IMR-90 (cell line): ENCODE measurements at regions not wholly inside any gene's neighbourhood (a gene's known extent, or its start where the extent isn't known, plus 50 kb on each side); places are given as distances from the start of the nearest gene placed in this dataset.

Source experiments
- ATAC-seq: fragments of 200-7000 bp; cut with Tn5 transposase; 2 replicates; pipeline ENCODE4 v1.9.1; 2020; ENCODE audit warnings: low read depth, mild to moderate bottlenecking, moderate library complexity
- BruUV-seq: library from RNA; stranded (reverse); fragments of 400-500 nt; replicated peaks from 2 replicates; lab custom pipeline; 2021; lab: Mats Ljungman, UMichigan
- CTCF ChIA-PET: fragments of 300-600 bp; formaldehyde crosslinking; extraction: SDS; loops from one replicate; lab custom pipeline; 2021; ENCODE audit warnings: antibody characterized with exemption; lab: Yijun Ruan, JAX
- POLR2A ChIA-PET: fragments of 300-600 bp; sonication (Branson Sonifier 250); formaldehyde crosslinking; loops from one replicate; lab custom pipeline; 2022; ENCODE audit warnings: antibody characterized with exemption; ENCODE audit not compliant: unreplicated experiment; lab: Charles Lee
- DNase-seq: peaks from one replicate; pipeline ENCODE4 v3.0.0; 2013
- H2AFZ ChIP-seq: replicated peaks from 2 replicates; pipeline ENCODE3; 2013; ENCODE audit warnings: low read length, mild to moderate bottlenecking; ENCODE audit not compliant: poor library complexity
- H2AK5ac ChIP-seq: 2 replicates; pipeline ENCODE4 v1.6.1; 2013; ENCODE audit warnings: low read depth, low read length, inconsistent platforms
- H2AK9ac ChIP-seq: replicated peaks from 2 replicates; pipeline ENCODE3; 2013; ENCODE audit warnings: mild to moderate bottlenecking, low read depth, low read length, moderate library complexity; ENCODE audit not compliant: poor library complexity
- H2BK120ac ChIP-seq: 2 replicates; pipeline ENCODE4 v1.6.1; 2013; ENCODE audit warnings: low read depth, low read length, inconsistent platforms
- H2BK15ac ChIP-seq: 3 replicates; pipeline ENCODE4 v1.6.1; 2013; ENCODE audit warnings: low read depth, low read length, inconsistent platforms
- H2BK20ac ChIP-seq: 2 replicates; pipeline ENCODE4 v1.6.1; 2013; ENCODE audit warnings: low read depth, mild to moderate bottlenecking, inconsistent platforms, low read length, moderate library complexity
- H2BK5ac ChIP-seq: 2 replicates; pipeline ENCODE4 v1.6.1; 2013; ENCODE audit warnings: mild to moderate bottlenecking, low read depth, low read length, inconsistent platforms; ENCODE audit not compliant: poor library complexity, severe bottlenecking
- H3K14ac ChIP-seq: replicated peaks from 2 replicates; pipeline ENCODE4 v1.6.1; 2013; ENCODE audit warnings: low read depth, low read length, inconsistent platforms
- H3K18ac ChIP-seq: 2 replicates; pipeline ENCODE4 v1.6.1; 2013; ENCODE audit warnings: low read depth, low read length, control low read depth
- H3K23ac ChIP-seq: 2 replicates; pipeline ENCODE4 v1.6.1; 2013; ENCODE audit warnings: low read depth, low read length, inconsistent platforms
- H3K27ac ChIP-seq: 2 replicates; pipeline ENCODE4 v1.5.1; 2013; ENCODE audit warnings: mild to moderate bottlenecking, control low read depth, low read length; ENCODE audit not compliant: insufficient read depth
- H3K27me3 ChIP-seq: 2 replicates; pipeline ENCODE4 v1.6.1; 2013; ENCODE audit warnings: low read length; ENCODE audit not compliant: control insufficient read depth, insufficient read depth
- H3K36me3 ChIP-seq: 2 replicates; pipeline ENCODE4 v1.6.1; 2013; ENCODE audit warnings: low read length, mixed read lengths; ENCODE audit not compliant: control insufficient read depth, insufficient read depth
- H3K4ac ChIP-seq: 2 replicates; pipeline ENCODE4 v1.6.1; 2013; ENCODE audit warnings: low read depth, low read length, inconsistent platforms
- H3K4me1 ChIP-seq: 2 replicates; pipeline ENCODE4 v1.6.1; 2013; ENCODE audit warnings: low read length, mixed read lengths; ENCODE audit not compliant: control insufficient read depth, insufficient read depth
- H3K4me2 ChIP-seq: 2 replicates; pipeline ENCODE4 v1.6.1; 2013; ENCODE audit warnings: low read depth, mild to moderate bottlenecking, control low read depth, low read length, moderate library complexity
- H3K4me3 ChIP-seq: 2 replicates; pipeline ENCODE4 v1.5.1; 2013; ENCODE audit warnings: low read depth, mild to moderate bottlenecking, control low read depth, low read length, moderate library complexity; ENCODE audit not compliant: insufficient read depth
- H3K56ac ChIP-seq: 2 replicates; pipeline ENCODE4 v1.6.1; 2013; ENCODE audit warnings: low read length, inconsistent platforms; ENCODE audit not compliant: insufficient read depth; ENCODE audit errors: extremely low read depth
- H3K79me1 ChIP-seq, 2 experiments: 2 replicates each; pipeline ENCODE4 v1.6.1; 2013; ENCODE audit warnings: low read length in 2 of 2, inconsistent platforms in 1 of 2, low read depth in 1 of 2
- H3K9ac ChIP-seq: 2 replicates; pipeline ENCODE4 v1.6.1; 2013; ENCODE audit warnings: low read depth, low read length, control low read depth
- H3K9me1 ChIP-seq: 2 replicates; pipeline ENCODE4 v1.6.1; 2013; ENCODE audit warnings: low read length, inconsistent platforms; ENCODE audit not compliant: insufficient read depth
- H3K9me3 ChIP-seq: 2 replicates; pipeline ENCODE4 v1.6.1; 2013; ENCODE audit warnings: low read length; ENCODE audit not compliant: control insufficient read depth, insufficient read depth
- H4K20me1 ChIP-seq: 2 replicates; pipeline ENCODE4 v1.6.1; 2013; ENCODE audit warnings: low read length, inconsistent platforms; ENCODE audit not compliant: insufficient read depth
- H4K5ac ChIP-seq: 2 replicates; pipeline ENCODE4 v1.6.1; 2013; ENCODE audit warnings: mild to moderate bottlenecking, low read depth, low read length, control low read depth
- H4K8ac ChIP-seq, 2 experiments: 2 replicates each; pipeline ENCODE4 v1.6.1; 2013; ENCODE audit warnings: low read depth in 2 of 2, low read length in 2 of 2, control low read depth in 1 of 2, inconsistent platforms in 1 of 2
- H4K91ac ChIP-seq: 2 replicates; pipeline ENCODE4 v1.6.1; 2013; ENCODE audit warnings: low read depth, low read length, inconsistent platforms; ENCODE audit not compliant: insufficient read depth
- BHLHE40 ChIP-seq: fragments of 150-350 bp; IDR thresholded peaks from 2 replicates; pipeline ENCODE4 v1.6.1; 2016; ENCODE audit warnings: mild to moderate bottlenecking, low read depth, low read length
- CEBPB ChIP-seq: IDR thresholded peaks from 2 replicates; pipeline ENCODE4 v1.6.1; 2012; ENCODE audit warnings: low read depth, low read length, improper control_type of control experiment
- CHD1 ChIP-seq: IDR thresholded peaks from 2 replicates; pipeline ENCODE4 v1.6.1; 2012; ENCODE audit warnings: low read depth, low read length, improper control_type of control experiment
- CTCF ChIP-seq: conservative IDR thresholded peaks from 2 replicates; pipeline ENCODE4 v1.5.1; 2012; ENCODE audit warnings: mild to moderate bottlenecking, low read depth, low read length, improper control_type of control experiment
- RAD21 ChIP-seq: IDR thresholded peaks from 2 replicates; pipeline ENCODE4 v1.6.1; 2012; ENCODE audit warnings: low read length, improper control_type of control experiment
- RCOR1 ChIP-seq: IDR thresholded peaks from 2 replicates; pipeline ENCODE4 v1.6.1; 2012; ENCODE audit warnings: mild to moderate bottlenecking, low read length, improper control_type of control experiment; ENCODE audit not compliant: insufficient replicate concordance
- RFX5 ChIP-seq: IDR thresholded peaks from 2 replicates; pipeline ENCODE4 v1.8.0; 2012; ENCODE audit warnings: low read depth, mild to moderate bottlenecking, low read length, moderate library complexity
- WGBS, 2 experiments: methylation state at CpG; one replicate each; pipeline versions ENCODE4 v1.1.5 to v1.1.7; 2013; ENCODE audit warnings: missing lambda C conversion rate in 2 of 2; ENCODE audit not compliant: insufficient read length in 1 of 2; ENCODE audit errors: extremely low coverage in 2 of 2; 5-methylcytosine and 5-hydroxymethylcytosine counted together
- dilution Hi-C: fragments of 300-500 bp; cut with HindIII; formaldehyde crosslinking; loops from one replicate; pipeline ENCODE4 v1.14.3; 2018; ENCODE audit warnings: low sequenced_read_pairs; ENCODE audit not compliant: unreplicated experiment
- in situ Hi-C: fragments of 300-500 bp; cut with MboI; formaldehyde crosslinking; loops from 3 replicates; pipeline ENCODE4 v1.14.3; 2019; ENCODE audit warnings: low sequenced_read_pairs, inconsistent platforms, mixed read lengths
- intact Hi-C: fragments of 100-400 bp; cut with micrococcal nuclease; formaldehyde crosslinking; loops from 2 replicates; pipeline ENCODE4 v1.10.0; 2022
- TF ChIP-seq, protein P1 (sequence below): fragments of 150-350 bp; IDR thresholded peaks from 2 replicates; pipeline ENCODE4 v1.6.1; 2016; ENCODE audit warnings: low read depth, mild to moderate bottlenecking, low read length, moderate library complexity, borderline replicate concordance
- TF ChIP-seq, protein P2 (sequence below): fragments of 150-350 bp; IDR thresholded peaks from 2 replicates; pipeline ENCODE4 v1.6.1; 2017; ENCODE audit warnings: mild to moderate bottlenecking, antibody characterized with exemption, low read length, low read depth

DNA sequence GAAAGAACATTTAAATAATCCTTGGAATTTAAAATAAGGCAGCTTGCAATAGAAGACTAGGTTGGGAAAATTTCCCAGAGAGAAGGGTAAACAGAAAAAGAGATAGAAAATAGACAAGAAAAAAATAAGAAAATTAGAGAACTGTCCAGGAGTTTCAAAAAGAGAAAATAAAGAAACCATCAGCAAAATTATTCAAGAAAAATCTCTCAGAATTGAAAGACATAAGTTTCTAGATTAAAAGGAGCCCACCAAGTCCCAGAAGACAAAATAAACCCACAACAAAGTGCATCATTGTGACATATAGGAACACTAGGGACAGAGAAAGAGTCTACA, 88.6 kb upstream of the CDYL start (continued):
- TF ChIP-seq CTCF (no peak), CEBPB (no peak)

GRCh38 chr6:4682431-4683097, 93.6 kb upstream of the CDYL start:
- in situ Hi-C loops: no loop called here
- ChIA-PET POLR2A (interaction anchor here (0.5 kb wide), 1 partner anchor 372 kb away, joined by 3 read pairs; no protein-coding TSS in a partner anchor), CTCF (no interaction called here)
- Histone ChIP-seq H2BK120ac (no peak overlapping the region), H3K18ac (no peak overlapping the region), H3K23ac (no peak overlapping the region), H2AK9ac (no peak overlapping the region), H3K4me3 (no peak overlapping the region), H3K27me3 (peaks cover 2% of the 10 kb centered on the region), H4K91ac (no peak overlapping the region), H3K14ac (no peak overlapping the region), H3K56ac (no peak overlapping the region), H2BK5ac (no peak overlapping the region), H3K36me3 (no peaks in the 10 kb centered on the region), H2BK15ac (no peak overlapping the region), H4K8ac (no peak overlapping the region), H2BK20ac (no peak overlapping the region), H4K20me1 (no peaks in the 10 kb centered on the region), H3K4me1 (no peaks in the 10 kb centered on the region), H3K9me3 (no peaks in the 10 kb centered on the region), H3K4ac (no peak overlapping the region), H4K5ac (no peak overlapping the region), H3K9ac (no peak overlapping the region), H3K9me1 (peaks cover 2% of the 10 kb centered on the region; the same call in 1 of the 2 replicates), H2AFZ (no peak overlapping the region), H2AK5ac (no peak overlapping the region), H3K27ac (no peak overlapping the region), H3K79me1 (no peaks in the 10 kb centered on the region), H3K4me2 (no peak overlapping the region)
- WGBS, 2 experiments: 36% methylated on average over 2 of the region's 10 CpGs; no CpG with 5 or more reads in 1 of the 2 experiments
- intact Hi-C loops: no loop called here
- no peak for DNase-seq
- ATAC-seq: no peak
- no TSS peak for BruUV-seq
- dilution Hi-C loops: no loop called here
- TF ChIP-seq CEBPB (no peak), RAD21 (no peak), CHD1 (no peak), BHLHE40 (no peak), RCOR1 (no peak), CTCF (no peak), RFX5 (no peak)
- TF ChIP-seq, protein P1, sequence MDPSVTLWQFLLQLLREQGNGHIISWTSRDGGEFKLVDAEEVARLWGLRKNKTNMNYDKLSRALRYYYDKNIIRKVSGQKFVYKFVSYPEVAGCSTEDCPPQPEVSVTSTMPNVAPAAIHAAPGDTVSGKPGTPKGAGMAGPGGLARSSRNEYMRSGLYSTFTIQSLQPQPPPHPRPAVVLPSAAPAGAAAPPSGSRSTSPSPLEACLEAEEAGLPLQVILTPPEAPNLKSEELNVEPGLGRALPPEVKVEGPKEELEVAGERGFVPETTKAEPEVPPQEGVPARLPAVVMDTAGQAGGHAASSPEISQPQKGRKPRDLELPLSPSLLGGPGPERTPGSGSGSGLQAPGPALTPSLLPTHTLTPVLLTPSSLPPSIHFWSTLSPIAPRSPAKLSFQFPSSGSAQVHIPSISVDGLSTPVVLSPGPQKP: no peak
- TF ChIP-seq, protein P2, sequence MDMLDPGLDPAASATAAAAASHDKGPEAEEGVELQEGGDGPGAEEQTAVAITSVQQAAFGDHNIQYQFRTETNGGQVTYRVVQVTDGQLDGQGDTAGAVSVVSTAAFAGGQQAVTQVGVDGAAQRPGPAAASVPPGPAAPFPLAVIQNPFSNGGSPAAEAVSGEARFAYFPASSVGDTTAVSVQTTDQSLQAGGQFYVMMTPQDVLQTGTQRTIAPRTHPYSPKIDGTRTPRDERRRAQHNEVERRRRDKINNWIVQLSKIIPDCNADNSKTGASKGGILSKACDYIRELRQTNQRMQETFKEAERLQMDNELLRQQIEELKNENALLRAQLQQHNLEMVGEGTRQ: no peak
